ENCODE measurements at regions not wholly inside any gene's neighbourhood (a gene's known extent, or its start where the extent isn't known, plus 50 kb on each side); places are given as distances from the start of the nearest gene placed in this dataset.
"Not testable (repeated sequence)": the region's sequence is repeated elsewhere in the genome, so short reads cannot be mapped to it uniquely, and the experiment has no call there.

- peak overlapping the region in 1 of 2 donors; percentile 86 for H3K27ac ChIP-seq
- WGBS = 90% methylated on average over 12 of the region's 12 CpGs
- intact Hi-C loops (cut with DNase I) = no loop called here
- no peaks in the 10 kb centered on the region for H3K36me3 ChIP-seq
- H3K4me3 ChIP-seq = no peak overlapping the region
- no peaks in the 10 kb centered on the region for H3K27me3 ChIP-seq (replicated peaks; ENCODE audit: insufficient read depth)
- peaks cover 9% of the 10 kb centered on the region for H3K4me1 ChIP-seq (replicated peaks)
- DNase-seq (ENCODE audit: low spot score) = no peak
- no peaks in the 10 kb centered on the region for H3K9me3 ChIP-seq
- TF ChIP-seq CTCF (IDR thresholded peaks at IDR 0.05) = no peak
- no peak for TF ChIP-seq POLR2AphosphoS5 (IDR thresholded peaks at IDR 0.05)
Measured at GRCh38 chr7:65749518-65749917, 123.4 kb upstream of the VKORC1L1 start.

- TF ChIP-seq POLR2AphosphoS5 (IDR thresholded peaks at IDR 0.05) (peak; percentile 71), CTCF (IDR thresholded peaks at IDR 0.05) (peak; percentile 17 to 65 (median 36)), POLR2A (IDR thresholded peaks at IDR 0.05) (peak; percentile 66)
- Histone ChIP-seq H3K27me3 (replicated peaks; ENCODE audit: insufficient read depth) (no peaks in the 10 kb centered on the region), H3K4me3 (peak overlapping the region; percentile 70 to 93), H3K27ac (peak overlapping the region; percentile 86 to 90), H3K4me1 (replicated peaks) (peaks cover 9% of the 10 kb centered on the region), H3K9me3 (no peaks in the 10 kb centered on the region), H3K36me3 (no peaks in the 10 kb centered on the region)
- peak; percentile 93 for DNase-seq (ENCODE audit: low spot score)
- under 1% methylated on average over 60 of the region's 69 CpGs for WGBS
- intact Hi-C loops (cut with DNase I) = no loop called here
Measured at GRCh38 chr7:65750511-65751344, 122.1 kb upstream of the VKORC1L1 start.

- 83% methylated on average over 5 of the region's 5 CpGs for WGBS
- DNase-seq (ENCODE audit: low spot score); H3K4me1 ChIP-seq (replicated peaks); H3K4me3 ChIP-seq; H3K9me3 ChIP-seq; H3K27me3 ChIP-seq (replicated peaks; ENCODE audit: insufficient read depth); H3K27ac ChIP-seq; H3K36me3 ChIP-seq; intact Hi-C loops (cut with DNase I): not testable (repeated sequence)
Measured at GRCh38 chr7:65754070-65754469, 118.8 kb upstream of the VKORC1L1 start.

GRCh38 chr7:65758991-65759390 is 113.9 kb upstream of the VKORC1L1 start:
- H3K36me3 ChIP-seq; H3K27me3 ChIP-seq (replicated peaks; ENCODE audit: insufficient read depth); H3K4me3 ChIP-seq; H3K27ac ChIP-seq; DNase-seq (ENCODE audit: low spot score); H3K4me1 ChIP-seq (replicated peaks); H3K9me3 ChIP-seq; intact Hi-C loops (cut with DNase I): not testable (repeated sequence)
- 88% methylated on average over 1 of the region's 1 CpG for WGBS

GRCh38 chr7:65762712-65763111 is 110.2 kb upstream of the VKORC1L1 start:
- H3K4me1 ChIP-seq (replicated peaks); H3K9me3 ChIP-seq; H3K36me3 ChIP-seq; H3K4me3 ChIP-seq; DNase-seq (ENCODE audit: low spot score); intact Hi-C loops (cut with DNase I); H3K27me3 ChIP-seq (replicated peaks; ENCODE audit: insufficient read depth); H3K27ac ChIP-seq: not testable (repeated sequence)
- 79% methylated on average over 3 of the region's 3 CpGs for WGBS

- intact Hi-C loops (cut with DNase I); H3K9me3 ChIP-seq; H3K4me3 ChIP-seq; DNase-seq (ENCODE audit: low spot score); H3K27me3 ChIP-seq (replicated peaks; ENCODE audit: insufficient read depth); H3K36me3 ChIP-seq; H3K27ac ChIP-seq; H3K4me1 ChIP-seq (replicated peaks): not testable (repeated sequence)
- WGBS = 74% methylated on average over 5 of the region's 5 CpGs
Measured at GRCh38 chr7:65763114-65763513, 109.8 kb upstream of the VKORC1L1 start.

Measured in prostate gland (tissue), 2 donors.